K562 (cell line): ENCODE measurements at regions not wholly inside any gene's neighbourhood (a gene's known extent, or its start where the extent isn't known, plus 50 kb on each side); places are given as distances from the start of the nearest gene placed in this dataset.

Source experiments
- ATAC-seq: fragments of 200-7000 bp; cut with Tn5 transposase; 3 replicates; pipeline ENCODE4 v1.9.1; 2020; ENCODE audit warnings: moderate library complexity
- BruUV-seq: library from RNA; stranded (reverse); fragments of 400-500 nt; replicated peaks from 2 replicates; lab custom pipeline; 2021; lab: Mats Ljungman, UMichigan
- CTCF ChIA-PET: fragments of 300-600 bp; formaldehyde crosslinking; extraction: SDS; loops from one replicate; lab custom pipeline; 2021; ENCODE audit warnings: low intra/inter-chr PET ratio; lab: Yijun Ruan, JAX
- POLR2A ChIA-PET: fragments of 300-600, 350-650 bp; sonication (Branson Sonifier 250); formaldehyde crosslinking; extraction: SDS; loops from one replicate; lab custom pipeline; 2021; ENCODE audit warnings: antibody characterized with exemption, inconsistent platforms; lab: Yijun Ruan, JAX
- DNase-seq, 4 experiments: peaks; one replicate each; pipeline versions ENCODE4 v3.0.0 to v3.0.0-alpha.2; 2011 to 2018; ENCODE audit warnings: low spot score in 3 of 4, mixed read lengths in 3 of 4; ENCODE audit errors: extremely low read depth in 1 of 4
- FAIRE-seq: peaks from 2 replicates; lab custom pipeline; 2011; peaks lifted over from hg19 to GRCh38; lab: Jason Lieb, UNC
- H2AFZ ChIP-seq: 2 replicates; pipeline ENCODE4 v1.6.0; 2011; ENCODE audit warnings: low read depth, low read length, control low read depth, inconsistent platforms
- H3K27ac ChIP-seq: fragments of 200-600 bp; 3 replicates; pipeline ENCODE4 v1.8.0; 2011; ENCODE audit warnings: low read depth, mild to moderate bottlenecking, control low read depth, inconsistent platforms, low read length, moderate library complexity, mixed read lengths; ENCODE audit errors: extremely low read depth
- H3K27me3 ChIP-seq, 2 experiments: fragments of 300-600 bp in 1 of 2; 2 replicates in 1 of 2; 3 replicates in 1 of 2; pipeline versions ENCODE4 v1.6.0 to v1.8.0; 2011; ENCODE audit warnings: inconsistent platforms in 2 of 2, low read length in 2 of 2, mild to moderate bottlenecking in 1 of 2, mixed read lengths in 1 of 2, moderate library complexity in 1 of 2; ENCODE audit not compliant: control insufficient read depth in 2 of 2, insufficient read depth in 2 of 2
- H3K36me3 ChIP-seq: fragments of 300-600 bp; 3 replicates; pipeline ENCODE4 v1.8.0; 2011; ENCODE audit warnings: mild to moderate bottlenecking, low read length, inconsistent platforms; ENCODE audit not compliant: control insufficient read depth, insufficient read depth
- H3K4me1 ChIP-seq, 2 experiments: fragments of 200-600 bp in 1 of 2; replicated peaks in 1 of 2; 2 replicates in 1 of 2; 3 replicates in 1 of 2; pipeline versions ENCODE4 v1.5.1 to v1.8.0; 2011; ENCODE audit warnings: inconsistent platforms in 2 of 2, low read length in 2 of 2, mild to moderate bottlenecking in 1 of 2, mixed read lengths in 1 of 2, moderate library complexity in 1 of 2; ENCODE audit not compliant: control insufficient read depth in 2 of 2, insufficient read depth in 2 of 2
- H3K4me2 ChIP-seq: 2 replicates; pipeline ENCODE4 v1.6.1; 2011; ENCODE audit warnings: low read length, control low read depth, inconsistent platforms, mixed read lengths; ENCODE audit not compliant: insufficient read depth
- H3K4me3 ChIP-seq: fragments of 200-600 bp; sonication (generic), shearing (Covaris generic); 2 replicates; pipeline ENCODE4 v1.5.1; 2016; ENCODE audit warnings: control low read depth, inconsistent platforms
- H3K79me2 ChIP-seq: fragments of 200-600 bp; 3 replicates; pipeline ENCODE4 v1.8.0; 2011; ENCODE audit warnings: low read length, inconsistent platforms; ENCODE audit not compliant: control insufficient read depth, insufficient read depth
- H3K9ac ChIP-seq, 2 experiments: 2 replicates each; pipeline versions ENCODE4 v1.6.0 to v1.6.1; 2011; ENCODE audit warnings: low read depth in 2 of 2, low read length in 2 of 2, control low read depth in 1 of 2, inconsistent platforms in 1 of 2, mild to moderate bottlenecking in 1 of 2, mixed read lengths in 1 of 2; ENCODE audit not compliant: insufficient read depth in 1 of 2
- H3K9me1 ChIP-seq: one replicate; pipeline ENCODE4 v1.6.0; 2011; ENCODE audit warnings: inconsistent platforms, mild to moderate bottlenecking, low read length, moderate library complexity; ENCODE audit not compliant: control insufficient read depth, insufficient read depth
- H3K9me3 ChIP-seq: replicated peaks from 2 replicates; pipeline ENCODE4 v1.5.1; 2011; ENCODE audit warnings: low read depth, low read length, inconsistent platforms; ENCODE audit not compliant: control insufficient read depth, insufficient read depth
- H4K20me1 ChIP-seq: replicated peaks from 2 replicates; pipeline ENCODE4 v1.6.1; 2011; ENCODE audit warnings: low read length, inconsistent platforms, mixed read lengths; ENCODE audit not compliant: control insufficient read depth, insufficient read depth
- PRMT5 ChIP-seq: sonication (generic); formaldehyde crosslinking; IDR thresholded peaks from 2 replicates; pipeline ENCODE4 v1.5.0; 2020; ENCODE audit warnings: missing genetic modification reagents
- ZNF431 ChIP-seq: sonication (generic); formaldehyde crosslinking; IDR thresholded peaks from 2 replicates; pipeline ENCODE4 v1.8.0; 2022; ENCODE audit warnings: mild to moderate bottlenecking, missing genetic modification reagents
- WGBS: fragments of 100-300 bp; shearing (Covaris generic); methylation state at CpG from one replicate; pipeline ENCODE4 v1.1.6; 2016; ENCODE audit warnings: low coverage, mixed read lengths; ENCODE audit not compliant: insufficient coverage; ENCODE audit errors: missing lambda C conversion rate; 5-methylcytosine and 5-hydroxymethylcytosine counted together
- in situ Hi-C: fragments of 300-500 bp; cut with MboI; formaldehyde crosslinking; loops from 4 replicates; pipeline ENCODE4 v1.15.0; 2018; ENCODE audit warnings: inconsistent platforms, mixed read lengths
- intact Hi-C: fragments of 100-400 bp; cut with micrococcal nuclease; formaldehyde crosslinking; loops from 2 replicates; pipeline ENCODE4 v1.14.2; 2022

- Histone ChIP-seq H2AFZ (no peak overlapping the region), H3K4me3 (no peak overlapping the region), H3K9me1 (no peaks in the 10 kb centered on the region), H3K27me3 (no peaks in the 10 kb centered on the region), H3K79me2 (no peaks in the 10 kb centered on the region), H3K4me2 (no peak overlapping the region), H3K27ac (no peak overlapping the region), H3K9me3 (no peaks in the 10 kb centered on the region), H4K20me1 (no peaks in the 10 kb centered on the region), H3K36me3 (no peaks in the 10 kb centered on the region), H3K9ac (no peak overlapping the region), H3K4me1 (no peaks in the 10 kb centered on the region)
- no peak for TF ChIP-seq PRMT5 (CRISPR knock-in tag)
- TF ChIP-seq ZNF431: no peak
- intact Hi-C loops: no loop called here
- DNase-seq (no peak), ATAC-seq (no peak), FAIRE-seq (no peak)
- in situ Hi-C loops: no loop called here
- WGBS: 0% methylated on average over 4 of the region's 4 CpGs
- no TSS peak for BruUV-seq
- ChIA-PET CTCF (no interaction called here), POLR2A (no interaction called here)
These were observed 54.7 kb upstream of the TRPC5 start for GRCh38 chrX:112137276-112137675.
